Natural killer cell (primary cell): ENCODE measurements at regions not wholly inside any gene's neighbourhood (a gene's known extent, or its start where the extent isn't known, plus 50 kb on each side); places are given as distances from the start of the nearest gene placed in this dataset.

Source experiments
- ATAC-seq, 3 donors: fragments of 150-1000 bp in 2 of 3; fragments of 200-7000 bp in 1 of 3; cut with Tn5 transposase; 1 replicate in 1 of 3; 2 replicates in 2 of 3; pipeline ENCODE4 v1.10.0; 2021; ENCODE audit warnings: mild to moderate bottlenecking in 2 of 3, moderate library complexity in 2 of 3
- DNase-seq, 2 donors: peaks; one replicate each; pipeline versions ENCODE4 v3.0.0 to v3.0.0-alpha.2; 2013 to 2021; ENCODE audit warnings: mixed read lengths in 1 of 2
- H3K27ac ChIP-seq: one replicate; pipeline ENCODE4 v1.5.1; 2013; ENCODE audit warnings: mild to moderate bottlenecking, low read length
- H3K27me3 ChIP-seq: one replicate; pipeline ENCODE4 v1.6.1; 2013; ENCODE audit warnings: low read length; ENCODE audit not compliant: control insufficient read depth, insufficient read depth
- H3K36me3 ChIP-seq: one replicate; pipeline ENCODE4 v1.6.1; 2013; ENCODE audit warnings: low read length; ENCODE audit not compliant: control insufficient read depth, insufficient read depth
- H3K4me1 ChIP-seq: one replicate; pipeline ENCODE4 v1.6.1; 2013; ENCODE audit warnings: low read length; ENCODE audit not compliant: control insufficient read depth, insufficient read depth
- H3K4me3 ChIP-seq: one replicate; pipeline ENCODE4 v1.5.1; 2013; ENCODE audit warnings: low read length
- H3K9me3 ChIP-seq: one replicate; pipeline ENCODE4 v1.6.1; 2013; ENCODE audit warnings: low read length; ENCODE audit not compliant: control insufficient read depth, insufficient read depth
- H3K27ac Mint-ChIP-seq, 2 donors: one replicate each; pipeline ENCODE4 v1.8.0; 2022; ENCODE audit warnings: mild to moderate bottlenecking in 2 of 2, mixed read lengths in 2 of 2, moderate library complexity in 1 of 2
- H3K27me3 Mint-ChIP-seq, 2 donors: one replicate each; pipeline ENCODE4 v1.8.0; 2022; ENCODE audit warnings: low read depth in 2 of 2, mixed read lengths in 2 of 2
- H3K36me3 Mint-ChIP-seq: one replicate; pipeline ENCODE4 v1.8.0; 2022; ENCODE audit warnings: mixed read lengths
- H3K4me1 Mint-ChIP-seq, 2 donors: one replicate each; pipeline ENCODE4 v1.8.0; 2022; ENCODE audit warnings: mixed read lengths in 2 of 2
- H3K4me3 Mint-ChIP-seq: one replicate; pipeline ENCODE4 v1.8.0; 2022; ENCODE audit warnings: mild to moderate bottlenecking, moderate library complexity, mixed read lengths
- H3K9me3 Mint-ChIP-seq, 2 donors: one replicate each; pipeline ENCODE4 v1.8.0; 2022; ENCODE audit warnings: mixed read lengths in 2 of 2
- CTCF ChIP-seq: fragments of 200-600 bp; IDR thresholded peaks from one replicate; pipeline ENCODE4 v1.8.0; 2022; ENCODE audit warnings: antibody characterized with exemption
- WGBS: methylation state at CpG from one replicate; pipeline ENCODE4 v1.1.7; 2013; ENCODE audit warnings: missing lambda C conversion rate; ENCODE audit not compliant: insufficient coverage; 5-methylcytosine and 5-hydroxymethylcytosine counted together
- intact Hi-C: fragments of 100-400 bp; cut with micrococcal nuclease; formaldehyde crosslinking; loops from one replicate; pipeline ENCODE4 v1.14.2; 2022

- Histone ChIP-seq H3K27me3 (no peaks in the 10 kb centered on the region), H3K4me1 (no peaks in the 10 kb centered on the region), H3K27ac (no peak overlapping the region), H3K4me3 (no peak overlapping the region), H3K9me3 (no peaks in the 10 kb centered on the region), H3K36me3 (no peaks in the 10 kb centered on the region)
- ATAC-seq: no peak
- no peak overlapping the region for H3K4me3 Mint-ChIP-seq
- peaks cover 11 to 16% of the 10 kb centered on the region in 2 donors for H3K27me3 Mint-ChIP-seq
- DNase-seq: no peak
- H3K27ac Mint-ChIP-seq: no peak overlapping the region
- intact Hi-C loops: no loop called here
- no peaks in the 10 kb centered on the region for H3K4me1 Mint-ChIP-seq
- no peak for TF ChIP-seq CTCF
- no peaks in the 10 kb centered on the region for H3K9me3 Mint-ChIP-seq
- 83% methylated on average over 10 of the region's 10 CpGs for WGBS
- H3K36me3 Mint-ChIP-seq: no peaks in the 10 kb centered on the region
Measured at GRCh38 chr11:64472593-64473455, 82.9 kb upstream of the SLC22A11 start.

- Mint-ChIP-seq H3K4me3 (no peak overlapping the region), H3K36me3 (no peaks in the 10 kb centered on the region), H3K27me3 (peaks cover 8 to 19% of the 10 kb centered on the region in 2 donors), H3K27ac (no peak overlapping the region), H3K4me1 (no peaks in the 10 kb centered on the region), H3K9me3 (no peaks in the 10 kb centered on the region)
- Histone ChIP-seq H3K9me3 (no peaks in the 10 kb centered on the region), H3K27ac (no peak overlapping the region), H3K4me1 (no peaks in the 10 kb centered on the region), H3K36me3 (no peaks in the 10 kb centered on the region), H3K27me3 (no peaks in the 10 kb centered on the region), H3K4me3 (no peak overlapping the region)
- intact Hi-C loops: no loop called here
- ATAC-seq (no peak), DNase-seq (no peak)
- WGBS: 95% methylated on average over 11 of the region's 11 CpGs
- no peak for TF ChIP-seq CTCF
Measured at GRCh38 chr11:64474680-64475079, 81.1 kb upstream of the SLC22A11 start.

GRCh38 chr11:64475145-64475544 lies 80.6 kb upstream of the SLC22A11 start:
- DNase-seq: no peak
- intact Hi-C loops: no loop called here
- no peaks in the 10 kb centered on the region for H3K4me1 Mint-ChIP-seq

More at GRCh38 chr11:64475145-64475544, 80.6 kb upstream of the SLC22A11 start:
- Mint-ChIP-seq H3K27me3 (peaks cover 8 to 19% of the 10 kb centered on the region in 2 donors), H3K4me3 (no peak overlapping the region), H3K9me3 (no peaks in the 10 kb centered on the region), H3K36me3 (no peaks in the 10 kb centered on the region), H3K27ac (no peak overlapping the region)
- no peak overlapping the region for H3K4me3 ChIP-seq
- no peak overlapping the region for H3K27ac ChIP-seq
- no peaks in the 10 kb centered on the region for H3K36me3 ChIP-seq
- no peaks in the 10 kb centered on the region for H3K27me3 ChIP-seq
- H3K4me1 ChIP-seq: no peaks in the 10 kb centered on the region
- ATAC-seq: no peak
- no peak for TF ChIP-seq CTCF
- no peaks in the 10 kb centered on the region for H3K9me3 ChIP-seq
- WGBS: 91% methylated on average over 11 of the region's 11 CpGs
